ENCODE measurements at regions not wholly inside any gene's neighbourhood (a gene's known extent, or its start where the extent isn't known, plus 50 kb on each side); places are given as distances from the start of the nearest gene placed in this dataset.
"Not testable (repeated sequence)": the region's sequence is repeated elsewhere in the genome, so short reads cannot be mapped to it uniquely, and the experiment has no call there.

DNA sequence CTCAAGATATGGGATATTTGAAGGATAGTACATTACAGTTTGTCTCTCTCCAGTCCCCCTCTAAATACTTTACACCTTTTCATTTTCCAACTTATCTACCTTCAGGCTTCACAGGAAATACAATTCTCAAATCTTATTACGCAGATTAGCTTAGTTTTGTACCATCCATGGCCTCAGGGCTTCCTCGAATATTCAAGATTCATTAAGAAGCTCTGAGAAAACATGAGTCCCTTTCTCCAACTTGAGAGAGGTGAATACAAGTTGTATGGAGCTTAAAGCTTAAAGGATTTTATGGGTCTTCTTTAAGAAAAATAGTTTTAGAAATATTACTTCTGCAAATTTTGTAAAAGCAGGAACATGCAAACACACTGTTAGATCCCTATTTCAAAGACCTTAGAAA, 1212.5 kb downstream of the GALC start:
- H3K27me3 ChIP-seq (ENCODE audit: insufficient read depth, low read depth) = no peaks in the 10 kb centered on the region
- H4K20me1 ChIP-seq (ENCODE audit: insufficient read depth) = no peaks in the 10 kb centered on the region
- no peak for TF ChIP-seq CTCF (conservative IDR thresholded peaks at IDR 0.05; ENCODE audit: low read depth, low read length)
- no peak overlapping the region for H3K27ac ChIP-seq
- H3K9ac ChIP-seq = no peak overlapping the region
- no peaks in the 10 kb centered on the region for H3K36me3 ChIP-seq (ENCODE audit: insufficient read depth)
- no peak overlapping the region for H3K4me3 ChIP-seq (IDR thresholded peaks at IDR 0.05; ENCODE audit: insufficient read depth, low read depth, low read length)
- no peak overlapping the region for H3K4me2 ChIP-seq
- H3K4me1 ChIP-seq (ENCODE audit: low read depth, poor library complexity, severe bottlenecking) = no peaks in the 10 kb centered on the region
- no peaks in the 10 kb centered on the region for H3K79me2 ChIP-seq (ENCODE audit: insufficient read depth, low read depth)
- no peak overlapping the region for H2AFZ ChIP-seq (ENCODE audit: low read depth)

- H3K27me3 ChIP-seq (ENCODE audit: insufficient read depth, low read depth) = no peaks in the 10 kb centered on the region
- H3K27ac ChIP-seq = no peak overlapping the region
- no peak overlapping the region for H2AFZ ChIP-seq (ENCODE audit: low read depth)
- no peak for TF ChIP-seq CTCF (conservative IDR thresholded peaks at IDR 0.05; ENCODE audit: low read depth, low read length)
- no peaks in the 10 kb centered on the region for H3K36me3 ChIP-seq (ENCODE audit: insufficient read depth)
- no peaks in the 10 kb centered on the region for H3K79me2 ChIP-seq (ENCODE audit: insufficient read depth, low read depth)
- H4K20me1 ChIP-seq (ENCODE audit: insufficient read depth) = no peaks in the 10 kb centered on the region
- no peak overlapping the region for H3K4me3 ChIP-seq (IDR thresholded peaks at IDR 0.05; ENCODE audit: insufficient read depth, low read depth, low read length)
- no peak overlapping the region for H3K4me2 ChIP-seq
- no peaks in the 10 kb centered on the region for H3K4me1 ChIP-seq (ENCODE audit: low read depth, poor library complexity, severe bottlenecking)
- H3K9ac ChIP-seq = no peak overlapping the region
Observed at GRCh38 chr14:86779416-86779815, 1213.6 kb downstream of the GALC start.

DNA sequence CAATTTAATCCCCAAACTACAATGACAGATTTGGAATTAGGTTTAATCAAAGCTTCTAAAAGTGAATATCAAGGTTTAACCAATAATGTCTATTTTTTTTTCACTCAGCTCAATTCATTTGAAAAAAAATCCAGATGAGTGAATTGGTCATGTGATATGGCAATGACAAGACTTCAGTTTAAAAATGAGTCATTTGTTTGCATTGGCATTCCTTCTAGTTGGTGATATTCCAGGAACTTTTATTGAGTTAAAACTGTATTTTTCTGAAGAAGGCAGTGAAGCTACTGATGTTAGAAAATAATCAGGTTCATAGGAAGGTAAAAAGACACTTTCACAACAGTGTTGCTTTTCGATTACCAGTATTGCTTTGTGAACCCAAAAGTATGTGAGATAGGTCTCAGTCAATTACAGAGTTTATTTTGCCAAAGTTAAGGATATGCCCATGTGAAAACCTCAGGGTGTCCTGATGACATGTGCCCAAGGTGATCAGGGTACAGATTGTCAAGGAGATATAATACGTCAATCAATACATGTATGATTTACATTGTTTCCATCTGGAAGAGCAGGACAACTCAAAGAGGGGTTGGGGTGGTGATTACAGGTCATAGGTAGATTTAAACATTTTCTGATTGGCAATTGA, 1214.9 kb downstream of the GALC start:
- TF ChIP-seq CTCF (conservative IDR thresholded peaks at IDR 0.05; ENCODE audit: low read depth, low read length) = no peak
- H3K4me1 ChIP-seq (ENCODE audit: low read depth, poor library complexity, severe bottlenecking) = no peaks in the 10 kb centered on the region
- no peak overlapping the region for H3K4me2 ChIP-seq
- no peaks in the 10 kb centered on the region for H4K20me1 ChIP-seq (ENCODE audit: insufficient read depth)
- H2AFZ ChIP-seq (ENCODE audit: low read depth) = no peak overlapping the region
- H3K36me3 ChIP-seq (ENCODE audit: insufficient read depth) = no peaks in the 10 kb centered on the region
- no peaks in the 10 kb centered on the region for H3K27me3 ChIP-seq (ENCODE audit: insufficient read depth, low read depth)
- H3K4me3 ChIP-seq (IDR thresholded peaks at IDR 0.05; ENCODE audit: insufficient read depth, low read depth, low read length) = no peak overlapping the region
- H3K9ac ChIP-seq = no peak overlapping the region
- H3K27ac ChIP-seq = no peak overlapping the region
- no peaks in the 10 kb centered on the region for H3K79me2 ChIP-seq (ENCODE audit: insufficient read depth, low read depth)

GRCh38 chr14:86775896-86776295, 1217.1 kb downstream of the GALC start:
- H3K4me2 ChIP-seq; H3K4me1 ChIP-seq (ENCODE audit: low read depth, poor library complexity, severe bottlenecking); H3K9ac ChIP-seq; H3K36me3 ChIP-seq (ENCODE audit: insufficient read depth); H4K20me1 ChIP-seq (ENCODE audit: insufficient read depth); H2AFZ ChIP-seq (ENCODE audit: low read depth); H3K4me3 ChIP-seq (IDR thresholded peaks at IDR 0.05; ENCODE audit: insufficient read depth, low read depth, low read length); H3K79me2 ChIP-seq (ENCODE audit: insufficient read depth, low read depth); H3K27ac ChIP-seq; H3K27me3 ChIP-seq (ENCODE audit: insufficient read depth, low read depth): not testable (repeated sequence)

DNA sequence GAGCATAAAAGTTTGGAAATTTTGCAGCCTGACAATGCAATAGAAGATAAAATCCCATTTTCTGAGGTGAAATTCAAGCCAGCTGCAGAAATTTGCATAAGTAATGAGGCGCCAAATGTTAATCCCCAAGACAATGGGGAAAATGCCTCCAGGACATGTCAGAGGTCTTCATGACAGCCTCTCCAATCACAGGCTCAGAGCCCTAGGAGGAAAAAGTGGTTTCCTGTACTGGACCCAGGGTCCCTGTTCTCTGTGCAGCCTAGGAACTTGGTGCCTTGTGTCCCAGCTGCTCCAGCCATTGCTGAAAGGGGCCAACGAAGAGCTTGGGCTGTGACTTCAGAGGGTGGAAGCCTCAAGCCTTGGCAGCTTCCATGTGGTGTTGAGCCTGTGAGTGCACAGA, 1218.1 kb downstream of the GALC start:
- no peak overlapping the region for H3K9ac ChIP-seq
- H3K4me1 ChIP-seq (ENCODE audit: low read depth, poor library complexity, severe bottlenecking) = no peaks in the 10 kb centered on the region
- no peaks in the 10 kb centered on the region for H3K27me3 ChIP-seq (ENCODE audit: insufficient read depth, low read depth)
- H3K36me3 ChIP-seq (ENCODE audit: insufficient read depth) = no peaks in the 10 kb centered on the region
- H3K27ac ChIP-seq = no peak overlapping the region
- no peak for TF ChIP-seq CTCF (conservative IDR thresholded peaks at IDR 0.05; ENCODE audit: low read depth, low read length)
- H3K4me2 ChIP-seq = no peak overlapping the region
- no peaks in the 10 kb centered on the region for H4K20me1 ChIP-seq (ENCODE audit: insufficient read depth)
- H2AFZ ChIP-seq (ENCODE audit: low read depth) = no peak overlapping the region
- H3K4me3 ChIP-seq (IDR thresholded peaks at IDR 0.05; ENCODE audit: insufficient read depth, low read depth, low read length) = no peak overlapping the region
- H3K79me2 ChIP-seq (ENCODE audit: insufficient read depth, low read depth) = no peaks in the 10 kb centered on the region

All from KMS-11 (cell line).